ENCODE measurements at regions not wholly inside any gene's neighbourhood (a gene's known extent, or its start where the extent isn't known, plus 50 kb on each side); places are given as distances from the start of the nearest gene placed in this dataset.
A peak's percentile ranks its signal among the peaks of the same experiment; 100 is the strongest.

GRCh38 chr17:83194186-83194561 lies 114.8 kb downstream of the METRNL start:
- H3K27ac ChIP-seq = no peak overlapping the region
- no peaks in the 10 kb centered on the region for H3K36me3 ChIP-seq
- intact Hi-C loops (cut with DNase I; ENCODE audit: low total_unique reads) = no loop called here
- peak; percentile 7 for DNase-seq
- H3K4me1 ChIP-seq = peaks cover 0 to 27% (median 2%) of the 10 kb centered on the region in 4 donors
- 74% methylated on average over 7 of the region's 7 CpGs; no CpG with 5 or more reads in 1 of the 2 donors for WGBS, 2 donors (ENCODE audit: low coverage in 1 of 2)
- H3K4me3 ChIP-seq = no peak overlapping the region
- TF ChIP-seq CTCF (IDR thresholded peaks at IDR 0.05) (no peak), EP300 (IDR thresholded peaks at IDR 0.05; ENCODE audit: low read depth) (no peak), POLR2A (IDR thresholded peaks at IDR 0.05) (no peak), POLR2AphosphoS5 (IDR thresholded peaks at IDR 0.05) (no peak)
- H3K27me3 ChIP-seq = no peaks in the 10 kb centered on the region
- in situ Hi-C loops (cut with MboI; ENCODE audit: low pct_ligation_motif_present in 1 of 4, low pct_unique_long_range_greater_than_20kb in 1 of 4, low sequenced_read_pairs in 3 of 4) = no loop called here
- no peaks in the 10 kb centered on the region for H3K9me3 ChIP-seq

- DNase-seq = no peak
- no peak overlapping the region for H3K4me3 ChIP-seq
- H3K4me1 ChIP-seq = peaks cover 0 to 30% (median 2%) of the 10 kb centered on the region in 4 donors
- in situ Hi-C loops (cut with MboI; ENCODE audit: low pct_ligation_motif_present in 1 of 4, low pct_unique_long_range_greater_than_20kb in 1 of 4, low sequenced_read_pairs in 3 of 4) = no loop called here
- TF ChIP-seq POLR2A (IDR thresholded peaks at IDR 0.05) = no peak
- TF ChIP-seq CTCF (IDR thresholded peaks at IDR 0.05) = no peak
- TF ChIP-seq EP300 (IDR thresholded peaks at IDR 0.05; ENCODE audit: low read depth) = no peak
- no peak for TF ChIP-seq POLR2AphosphoS5 (IDR thresholded peaks at IDR 0.05)
- H3K27ac ChIP-seq = no peak overlapping the region
- WGBS, 2 donors (ENCODE audit: low coverage in 1 of 2) = 83 to 90% methylated on average over 8 to 24 of the region's 24 CpGs
- H3K27me3 ChIP-seq = no peaks in the 10 kb centered on the region
- intact Hi-C loops (cut with DNase I; ENCODE audit: low total_unique reads) = no loop called here
- no peaks in the 10 kb centered on the region for H3K36me3 ChIP-seq
- no peaks in the 10 kb centered on the region for H3K9me3 ChIP-seq
Measured at GRCh38 chr17:83194761-83195329, 115.4 kb downstream of the METRNL start.

- Histone ChIP-seq H3K27me3 (no peaks in the 10 kb centered on the region), H3K4me1 (peaks cover 0 to 29% (median 4%) of the 10 kb centered on the region in 4 donors), H3K9me3 (no peaks in the 10 kb centered on the region), H3K27ac (peak overlapping the region in 1 of 4 donors; percentile 3), H3K36me3 (no peaks in the 10 kb centered on the region), H3K4me3 (no peak overlapping the region)
- DNase-seq = no peak
- TF ChIP-seq POLR2AphosphoS5 (IDR thresholded peaks at IDR 0.05) = no peak
- no peak for TF ChIP-seq CTCF (IDR thresholded peaks at IDR 0.05)
- no peak for TF ChIP-seq EP300 (IDR thresholded peaks at IDR 0.05; ENCODE audit: low read depth)
- in situ Hi-C loops (cut with MboI; ENCODE audit: low pct_ligation_motif_present in 1 of 4, low pct_unique_long_range_greater_than_20kb in 1 of 4, low sequenced_read_pairs in 3 of 4) (no loop called here), intact Hi-C loops (cut with DNase I; ENCODE audit: low total_unique reads) (no loop called here)
- WGBS, 2 donors (ENCODE audit: low coverage in 1 of 2) = 30 to 61% methylated on average over 2 to 20 of the region's 20 CpGs
Measured at GRCh38 chr17:83195330-83196023, 116.1 kb downstream of the METRNL start.

- intact Hi-C loops (cut with DNase I; ENCODE audit: low total_unique reads) (no loop called here), in situ Hi-C loops (cut with MboI; ENCODE audit: low pct_ligation_motif_present in 1 of 4, low pct_unique_long_range_greater_than_20kb in 1 of 4, low sequenced_read_pairs in 3 of 4) (no loop called here)
- 46% methylated on average over 9 of the region's 9 CpGs; no CpG with 5 or more reads in 1 of the 2 donors for WGBS, 2 donors (ENCODE audit: low coverage in 1 of 2)
- H3K36me3 ChIP-seq = no peaks in the 10 kb centered on the region
- no peak overlapping the region for H3K4me3 ChIP-seq
- TF ChIP-seq EP300 (IDR thresholded peaks at IDR 0.05; ENCODE audit: low read depth) (no peak), CTCF (IDR thresholded peaks at IDR 0.05) (no peak), POLR2AphosphoS5 (IDR thresholded peaks at IDR 0.05) (no peak), POLR2A (IDR thresholded peaks at IDR 0.05) (no peak)
- peaks cover 0 to 30% (median 6%) of the 10 kb centered on the region in 4 donors for H3K4me1 ChIP-seq
- DNase-seq = no peak
- H3K27me3 ChIP-seq = no peaks in the 10 kb centered on the region
- H3K27ac ChIP-seq = peak overlapping the region in 1 of 4 donors; percentile 3
- no peaks in the 10 kb centered on the region for H3K9me3 ChIP-seq
Measured at GRCh38 chr17:83196024-83196365, 116.6 kb downstream of the METRNL start.
